HuH-7 (cell line): ENCODE measurements at regions not wholly inside any gene's neighbourhood (a gene's known extent, or its start where the extent isn't known, plus 50 kb on each side); places are given as distances from the start of the nearest gene placed in this dataset.
"Not testable (repeated sequence)": the region's sequence is repeated elsewhere in the genome, so short reads cannot be mapped to it uniquely, and the experiment has no call there.

ENCODE experiments used
- DNase-seq: peaks from one replicate; pipeline ENCODE4 v3.0.0; 2011; ENCODE audit warnings: low spot score

- not testable (repeated sequence) for DNase-seq
These were observed 1007.9 kb downstream of the LTN1 start for GRCh38 chr21:27984663-27985325.

- DNase-seq = not testable (repeated sequence)
These were observed 1012.6 kb upstream of the ADAMTS5 start for GRCh38 chr21:27979446-27979845.

GRCh38 chr21:27975514-27975913, 1008.6 kb upstream of the ADAMTS5 start:
- DNase-seq = no peak

- not testable (repeated sequence) for DNase-seq
These were observed 1007.3 kb upstream of the ADAMTS5 start for GRCh38 chr21:27974152-27974551.

GRCh38 chr21:27968240-27968639, 1001.4 kb upstream of the ADAMTS5 start:
- DNase-seq = not testable (repeated sequence)

GRCh38 chr21:27954543-27955165, 987.8 kb upstream of the ADAMTS5 start:
- no peak for DNase-seq

GRCh38 chr21:27953340-27954045, 986.6 kb upstream of the ADAMTS5 start:
- DNase-seq = no peak

- not testable (repeated sequence) for DNase-seq
These were observed 982.2 kb upstream of the ADAMTS5 start for GRCh38 chr21:27949093-27949492.

GRCh38 chr21:27930108-27930767, 963.4 kb upstream of the ADAMTS5 start:
- DNase-seq = not testable (repeated sequence)

- not testable (repeated sequence) for DNase-seq
These were observed 962.3 kb upstream of the ADAMTS5 start for GRCh38 chr21:27929179-27929578.

GRCh38 chr21:27928534-27929115, 961.7 kb upstream of the ADAMTS5 start:
- not testable (repeated sequence) for DNase-seq

GRCh38 chr21:27921421-27921820, 954.5 kb upstream of the ADAMTS5 start:
- not testable (repeated sequence) for DNase-seq

- not testable (repeated sequence) for DNase-seq
These were observed 951.1 kb upstream of the ADAMTS5 start for GRCh38 chr21:27917966-27918365.

- not testable (repeated sequence) for DNase-seq
These were observed 949.4 kb upstream of the ADAMTS5 start for GRCh38 chr21:27916326-27916725.

GRCh38 chr21:27912133-27912532, 945.2 kb upstream of the ADAMTS5 start:
- DNase-seq = not testable (repeated sequence)

GRCh38 chr21:27909487-27909886, 942.6 kb upstream of the ADAMTS5 start:
- DNase-seq = not testable (repeated sequence)

GRCh38 chr21:27908816-27909215, 941.9 kb upstream of the ADAMTS5 start:
- DNase-seq = not testable (repeated sequence)

- DNase-seq = not testable (repeated sequence)
These were observed 936.0 kb upstream of the ADAMTS5 start for GRCh38 chr21:27902904-27903303.

GRCh38 chr21:27893619-27894018, 926.7 kb upstream of the ADAMTS5 start:
- DNase-seq = not testable (repeated sequence)

- DNase-seq = not testable (repeated sequence)
These were observed 924.6 kb upstream of the ADAMTS5 start for GRCh38 chr21:27891495-27891894.

GRCh38 chr21:27887808-27888455, 921.0 kb upstream of the ADAMTS5 start:
- DNase-seq = not testable (repeated sequence)
